ENCODE measurements at regions not wholly inside any gene's neighbourhood (a gene's known extent, or its start where the extent isn't known, plus 50 kb on each side); places are given as distances from the start of the nearest gene placed in this dataset.

GRCh38 chr5:124454081-124454480 lies 292.4 kb downstream of the ZNF608 start:
- no peak for DNase-seq (ENCODE audit: extremely low spot score, insufficient read length, low read depth)
- FAIRE-seq: no peak

- FAIRE-seq: peak; percentile 98
- DNase-seq (ENCODE audit: extremely low spot score, insufficient read length, low read depth): peak; percentile 26
These were observed 293.0 kb downstream of the ZNF608 start for GRCh38 chr5:124453221-124454051.

- FAIRE-seq: no peak
- no peak for DNase-seq (ENCODE audit: extremely low spot score, insufficient read length, low read depth)
These were observed 294.0 kb downstream of the ZNF608 start for GRCh38 chr5:124452412-124452811.

GRCh38 chr5:124451721-124452383 lies 294.6 kb downstream of the ZNF608 start:
- FAIRE-seq (no peak), DNase-seq (ENCODE audit: extremely low spot score, insufficient read length, low read depth) (no peak)

GRCh38 chr5:124446120-124446519 lies 300.3 kb downstream of the ZNF608 start:
- no peak for FAIRE-seq
- no peak for DNase-seq (ENCODE audit: extremely low spot score, insufficient read length, low read depth)

- DNase-seq (ENCODE audit: extremely low spot score, insufficient read length, low read depth): no peak
- FAIRE-seq: no peak
These were observed 301.3 kb downstream of the ZNF608 start for GRCh38 chr5:124445070-124445619.

- FAIRE-seq (peak; percentile 90), DNase-seq (ENCODE audit: extremely low spot score, insufficient read length, low read depth) (no peak)
These were observed 302.2 kb downstream of the ZNF608 start for GRCh38 chr5:124444147-124444775.

GRCh38 chr5:124440471-124440870 lies 306.0 kb downstream of the ZNF608 start:
- FAIRE-seq (no peak), DNase-seq (ENCODE audit: extremely low spot score, insufficient read length, low read depth) (no peak)

GRCh38 chr5:124439609-124440008 lies 306.8 kb downstream of the ZNF608 start:
- DNase-seq (ENCODE audit: extremely low spot score, insufficient read length, low read depth) (no peak), FAIRE-seq (no peak)

- DNase-seq (ENCODE audit: extremely low spot score, insufficient read length, low read depth) (no peak), FAIRE-seq (no peak)
These were observed 307.5 kb downstream of the ZNF608 start for GRCh38 chr5:124438903-124439281.

GRCh38 chr5:124438026-124438902 lies 308.2 kb downstream of the ZNF608 start:
- no peak for FAIRE-seq

GRCh38 chr5:124436294-124436693 lies 310.1 kb downstream of the ZNF608 start:
- DNase-seq (ENCODE audit: extremely low spot score, insufficient read length, low read depth) (no peak), FAIRE-seq (no peak)

More at GRCh38 chr5:124438026-124438902, 308.2 kb downstream of the ZNF608 start:
- DNase-seq (ENCODE audit: extremely low spot score, insufficient read length, low read depth): no peak

- FAIRE-seq: no peak
- DNase-seq (ENCODE audit: extremely low spot score, insufficient read length, low read depth): no peak
These were observed 313.3 kb downstream of the ZNF608 start for GRCh38 chr5:124433170-124433569.

- DNase-seq (ENCODE audit: extremely low spot score, insufficient read length, low read depth) (no peak), FAIRE-seq (no peak)
These were observed 324.9 kb downstream of the ZNF608 start for GRCh38 chr5:124421584-124421983.

GRCh38 chr5:124420952-124421351 lies 325.5 kb downstream of the ZNF608 start:
- DNase-seq (ENCODE audit: extremely low spot score, insufficient read length, low read depth) (no peak), FAIRE-seq (no peak)

GRCh38 chr5:124419531-124419930 lies 326.9 kb downstream of the ZNF608 start:
- DNase-seq (ENCODE audit: extremely low spot score, insufficient read length, low read depth) (no peak), FAIRE-seq (peak; percentile 53)

- FAIRE-seq: no peak
- DNase-seq (ENCODE audit: extremely low spot score, insufficient read length, low read depth): no peak
These were observed 328.0 kb downstream of the ZNF608 start for GRCh38 chr5:124418390-124418789.

- FAIRE-seq (no peak), DNase-seq (ENCODE audit: extremely low spot score, insufficient read length, low read depth) (no peak)
These were observed 329.2 kb downstream of the ZNF608 start for GRCh38 chr5:124417196-124417595.

- no peak for FAIRE-seq
- DNase-seq (ENCODE audit: extremely low spot score, insufficient read length, low read depth): no peak
These were observed 329.8 kb downstream of the ZNF608 start for GRCh38 chr5:124416627-124417026.

GRCh38 chr5:124414973-124415372 lies 331.5 kb downstream of the ZNF608 start:
- DNase-seq (ENCODE audit: extremely low spot score, insufficient read length, low read depth): no peak
- no peak for FAIRE-seq

Data from GM18507 (cell line).